RWPE2 (cell line): ENCODE measurements at regions not wholly inside any gene's neighbourhood (a gene's known extent, or its start where the extent isn't known, plus 50 kb on each side); places are given as distances from the start of the nearest gene placed in this dataset.

Experiments
- ATAC-seq: fragments of 200-7000 bp; cut with Tn5 transposase; 3 replicates; pipeline ENCODE4 v1.9.1; 2021; ENCODE audit warnings: low read depth
- DNase-seq: peaks from one replicate; pipeline ENCODE4 v3.0.0-alpha.2; 2020; ENCODE audit warnings: low spot score
- H3K27ac ChIP-seq: fragments of 450-650 bp; 2 replicates; pipeline ENCODE4 v1.5.1; 2017; ENCODE audit warnings: mild to moderate bottlenecking; ENCODE audit not compliant: poor library complexity, severe bottlenecking
- H3K27me3 ChIP-seq: fragments of 250-450 bp; sonication (Bioruptor Pico); 2 replicates; pipeline ENCODE4 v1.5.1; 2021; ENCODE audit warnings: mild to moderate bottlenecking, moderate library complexity; ENCODE audit not compliant: insufficient read depth, poor library complexity, severe bottlenecking
- H3K36me3 ChIP-seq: fragments of 250-450 bp; sonication (Bioruptor Pico); 2 replicates; pipeline ENCODE4 v1.5.1; 2020; ENCODE audit warnings: low read depth, mild to moderate bottlenecking, moderate library complexity
- H3K4me1 ChIP-seq: fragments of 250-450 bp; sonication (Bioruptor Pico); 2 replicates; pipeline ENCODE4 v1.5.1; 2021; ENCODE audit warnings: mild to moderate bottlenecking, moderate library complexity; ENCODE audit not compliant: insufficient read depth, poor library complexity, severe bottlenecking
- H3K4me3 ChIP-seq: fragments of 250-450 bp; sonication (Bioruptor Pico); 2 replicates; pipeline ENCODE4 v1.5.1; 2021; ENCODE audit warnings: mild to moderate bottlenecking, moderate library complexity; ENCODE audit not compliant: severe bottlenecking
- H3K9me3 ChIP-seq: fragments of 250-450 bp; sonication (Bioruptor Pico); 2 replicates; pipeline ENCODE4 v1.5.1; 2021; ENCODE audit warnings: mild to moderate bottlenecking, moderate library complexity; ENCODE audit not compliant: severe bottlenecking
- CTCF ChIP-seq: fragments of 450-650 bp; IDR thresholded peaks from one replicate; pipeline ENCODE4 v1.5.1; 2017; ENCODE audit warnings: mild to moderate bottlenecking, moderate library complexity; ENCODE audit not compliant: poor library complexity, severe bottlenecking

DNA sequence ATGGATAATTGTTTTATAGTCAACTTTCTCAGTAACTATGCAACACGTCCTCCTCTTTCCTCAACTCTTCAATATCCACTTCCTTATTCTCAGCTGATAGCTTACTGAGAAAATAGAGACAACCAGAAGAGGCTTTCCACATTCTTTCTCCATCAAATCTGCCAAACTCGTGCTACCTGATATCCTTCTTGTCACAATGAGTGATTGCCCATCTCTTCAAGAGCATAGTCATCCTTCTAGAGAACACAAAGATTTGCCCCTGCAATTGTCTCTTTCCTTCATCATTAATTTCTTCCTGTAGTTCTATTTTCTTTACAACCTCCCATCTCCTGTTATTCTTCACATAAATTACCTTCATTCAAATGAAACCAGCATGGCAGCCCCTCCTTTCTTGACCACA is 75.9 kb upstream of the RGS17 start:
- ATAC-seq (no peak), DNase-seq (no peak)
- Histone ChIP-seq H3K36me3 (no peaks in the 10 kb centered on the region), H3K9me3 (no peaks in the 10 kb centered on the region), H3K4me3 (no peak overlapping the region), H3K27ac (no peak overlapping the region), H3K27me3 (no peaks in the 10 kb centered on the region), H3K4me1 (no peaks in the 10 kb centered on the region)
- no peak for TF ChIP-seq CTCF

GRCh38 chr6:153192943-153193885 is 62.1 kb upstream of the RGS17 start:
- Histone ChIP-seq H3K4me1 (no peaks in the 10 kb centered on the region), H3K27me3 (no peaks in the 10 kb centered on the region), H3K9me3 (no peaks in the 10 kb centered on the region), H3K36me3 (no peaks in the 10 kb centered on the region), H3K27ac (no peak overlapping the region), H3K4me3 (no peak overlapping the region)
- ATAC-seq (no peak), DNase-seq (no peak)
- TF ChIP-seq CTCF, result no peak

- no peak for ATAC-seq
- H3K9me3 ChIP-seq, result no peaks in the 10 kb centered on the region
- DNase-seq, result no peak
- no peaks in the 10 kb centered on the region for H3K4me1 ChIP-seq
- H3K27ac ChIP-seq, result no peak overlapping the region
- H3K36me3 ChIP-seq, result no peaks in the 10 kb centered on the region
- no peaks in the 10 kb centered on the region for H3K27me3 ChIP-seq
- no peak for TF ChIP-seq CTCF
- no peak overlapping the region for H3K4me3 ChIP-seq
Observed at GRCh38 chr6:153183925-153184324, 52.8 kb upstream of the RGS17 start.
